ENCODE measurements at regions not wholly inside any gene's neighbourhood (a gene's known extent, or its start where the extent isn't known, plus 50 kb on each side); places are given as distances from the start of the nearest gene placed in this dataset.

DNA sequence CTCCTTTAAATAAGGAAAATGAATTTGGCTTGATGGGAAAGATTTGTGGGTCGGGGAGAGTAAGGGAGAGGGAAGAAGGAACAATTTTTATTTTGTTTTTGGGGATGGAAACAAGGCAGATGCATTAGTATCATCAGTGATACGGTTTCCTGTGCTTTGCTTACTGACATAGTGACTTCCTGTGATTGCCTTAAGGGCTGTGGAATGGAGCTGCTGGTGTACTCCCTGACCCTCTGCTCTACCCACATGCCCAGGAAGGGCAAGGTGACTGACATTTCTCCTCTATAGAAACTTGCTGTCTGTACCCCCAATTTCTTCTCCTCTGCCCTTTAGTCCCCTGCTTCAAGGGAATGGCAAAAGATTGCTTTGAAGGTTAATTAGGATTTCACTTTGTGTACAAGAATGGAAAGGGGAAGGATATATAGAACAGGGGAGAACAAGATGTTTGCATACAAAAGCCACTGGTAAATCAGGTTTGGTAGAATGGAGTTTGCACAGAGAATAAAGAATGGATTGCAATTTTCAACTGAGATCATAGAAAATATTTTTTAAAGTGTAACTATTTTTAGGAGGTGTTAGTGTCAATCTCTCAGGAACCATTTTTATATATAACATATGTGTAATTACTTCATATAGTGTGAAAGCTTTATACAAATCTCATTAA lies 129.0 kb upstream of the AGR3 start:
- H4K20me1 ChIP-seq (ENCODE audit: control insufficient read depth, insufficient read depth): no peaks in the 10 kb centered on the region
- no peaks in the 10 kb centered on the region for H3K27me3 ChIP-seq (replicated peaks in 1 of 2; ENCODE audit: control insufficient read depth in 2 of 2, insufficient read depth in 2 of 2, low read length in 1 of 2)
- CTCF ChIA-PET: interaction anchor here (1.5 to 4.7 kb wide), 2 partner anchors 31 to 291 kb away, joined by 3 to 24 read pairs; no protein-coding TSS in a partner anchor
- H3K9me3 ChIP-seq (replicated peaks; ENCODE audit: control insufficient read depth, insufficient read depth, low read length): no peaks in the 10 kb centered on the region
- H3K27ac ChIP-seq (ENCODE audit: control insufficient read depth, insufficient read depth): no peak overlapping the region
- RAD21 ChIA-PET (ENCODE audit: unreplicated experiment): interaction anchor here (0.6 to 1.9 kb wide), 2 partner anchors 291 to 360 kb away, joined by 3 to 6 read pairs; no protein-coding TSS in a partner anchor
- no peaks in the 10 kb centered on the region for H3K4me1 ChIP-seq (ENCODE audit: control insufficient read depth, insufficient read depth, low read length)
- BruUV-seq (replicated peaks): no TSS peak
- H3K9ac ChIP-seq (ENCODE audit: control insufficient read depth, insufficient read depth, low read length): no peak overlapping the region
- 9% methylated on average over 2 of the region's 2 CpGs for WGBS (ENCODE audit: insufficient coverage, insufficient replicate concordance, low lambda C conversion rate, missing lambda C conversion rate)
- H3K79me2 ChIP-seq (ENCODE audit: control insufficient read depth, insufficient read depth, low read length): no peaks in the 10 kb centered on the region
- SMC1A ChIA-PET (ENCODE audit: uncharacterized antibody, unreplicated experiment): interaction anchor here (0.6 to 2.8 kb wide), 3 partner anchors 224 to 291 kb away, joined by 3 to 16 read pairs (median 4); no protein-coding TSS in a partner anchor
- no peak for TF ChIP-seq REST (IDR thresholded peaks at IDR 0.05; ENCODE audit: low read depth, low read length)
- H3K4me2 ChIP-seq (ENCODE audit: control insufficient read depth, insufficient read depth): no peak overlapping the region
- in situ Hi-C loops (cut with MboI) (no loop called here), intact Hi-C loops (cut with micrococcal nuclease; ENCODE audit: unreplicated experiment) (loop anchor here (10.0 kb wide), 1 partner anchor 144 kb away; no protein-coding TSS in a partner anchor)
- POLR2A ChIA-PET: no interaction called here
- H2AFZ ChIP-seq (ENCODE audit: control insufficient read depth, low read depth, low read length): no peak overlapping the region
- H3K4me3 ChIP-seq: no peak overlapping the region
- H3K36me3 ChIP-seq (ENCODE audit: control insufficient read depth in 2 of 2, insufficient read depth in 2 of 2, low read length in 1 of 2): no peaks in the 10 kb centered on the region
- FAIRE-seq: no peak
- ATAC-seq: no peak
- DNase-seq (ENCODE audit: low read depth, low spot score): no peak
